ENCODE measurements at regions not wholly inside any gene's neighbourhood (a gene's known extent, or its start where the extent isn't known, plus 50 kb on each side); places are given as distances from the start of the nearest gene placed in this dataset.

DNA sequence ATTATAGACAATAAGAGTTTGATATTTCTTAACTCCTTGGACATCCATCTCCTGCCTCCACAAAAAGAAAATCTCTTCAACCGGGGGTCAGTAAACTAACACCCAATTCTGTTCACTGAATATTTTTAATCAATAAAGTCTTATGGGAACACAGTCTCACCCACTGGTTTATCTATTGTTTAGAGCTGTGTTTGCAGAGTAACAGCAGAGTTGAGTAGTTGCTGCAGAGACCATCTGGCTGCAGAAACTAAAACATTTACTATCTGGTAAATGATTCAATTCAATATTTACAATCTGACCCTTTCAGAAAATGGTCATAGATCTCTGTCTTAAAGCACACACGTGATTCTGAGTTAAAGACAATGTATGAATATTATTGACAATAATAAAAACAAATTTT lies 94.0 kb downstream of the TMA16 start:
- H3F3A ChIP-seq (ENCODE audit: insufficient read depth, low read length, poor library complexity, severe bottlenecking): no peaks in the 10 kb centered on the region
- no peak overlapping the region for H3K4me2 ChIP-seq (ENCODE audit: low read length)
- no peak overlapping the region for H3K4me3 ChIP-seq (ENCODE audit: low read length)
- H3K79me2 ChIP-seq (replicated peaks; ENCODE audit: insufficient read depth, low read length): no peaks in the 10 kb centered on the region
- H3K27me3 ChIP-seq (ENCODE audit: insufficient read depth, low read depth, low read length): no peaks in the 10 kb centered on the region
- H3K27ac ChIP-seq (ENCODE audit: low read length): no peak overlapping the region
- no peaks in the 10 kb centered on the region for H3K36me3 ChIP-seq (ENCODE audit: insufficient read depth, low read length)
- no peak overlapping the region for H3K9ac ChIP-seq (ENCODE audit: low read length)
- TF ChIP-seq MXI1 (conservative IDR thresholded peaks at IDR 0.05; ENCODE audit: poor library complexity, severe bottlenecking): no peak
- no peak for TF ChIP-seq EZH2 (IDR thresholded peaks at IDR 0.05; ENCODE audit: borderline replicate concordance, insufficient read depth, low read length, poor library complexity, severe bottlenecking)
- TF ChIP-seq REST (IDR thresholded peaks at IDR 0.05; ENCODE audit: borderline replicate concordance): no peak
- TF ChIP-seq RAD21 (conservative IDR thresholded peaks at IDR 0.05): no peak
- TF ChIP-seq TAF1 (IDR thresholded peaks at IDR 0.05; ENCODE audit: low read depth): no peak
- H4K20me1 ChIP-seq (ENCODE audit: insufficient read depth): no peaks in the 10 kb centered on the region
- H2AFZ ChIP-seq (ENCODE audit: low read depth, low read length): no peak overlapping the region
- H3K9me3 ChIP-seq (ENCODE audit: low read length): no peaks in the 10 kb centered on the region
- no peaks in the 10 kb centered on the region for H3K9me2 ChIP-seq (ENCODE audit: insufficient read depth, low read length)

DNA sequence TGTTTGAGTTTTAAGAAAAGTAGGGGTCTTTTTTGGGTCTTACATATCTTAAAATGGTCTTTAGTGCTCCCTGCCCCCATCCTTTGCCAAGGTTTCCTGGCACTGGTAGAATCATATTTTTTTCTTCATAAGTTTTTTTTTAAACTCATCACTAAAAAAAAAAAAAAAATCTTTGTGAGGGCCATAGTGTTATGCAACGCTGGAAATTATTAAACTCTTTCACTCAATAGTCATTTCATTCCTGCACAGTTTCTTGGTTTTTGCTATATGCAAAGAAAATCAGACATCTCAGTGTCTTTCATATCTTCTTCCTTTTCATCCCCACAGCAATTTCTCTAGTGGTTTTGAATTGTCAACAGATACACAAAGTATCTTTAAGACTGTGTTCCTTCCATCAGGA lies 95.6 kb downstream of the TMA16 start:
- H3K4me2 ChIP-seq (ENCODE audit: low read length): no peak overlapping the region
- no peaks in the 10 kb centered on the region for H3K79me2 ChIP-seq (replicated peaks; ENCODE audit: insufficient read depth, low read length)
- no peaks in the 10 kb centered on the region for H3K36me3 ChIP-seq (ENCODE audit: insufficient read depth, low read length)
- H2AFZ ChIP-seq (ENCODE audit: low read depth, low read length): no peak overlapping the region
- no peaks in the 10 kb centered on the region for H4K20me1 ChIP-seq (ENCODE audit: insufficient read depth)
- H3K4me3 ChIP-seq (ENCODE audit: low read length): no peak overlapping the region
- no peaks in the 10 kb centered on the region for H3F3A ChIP-seq (ENCODE audit: insufficient read depth, low read length, poor library complexity, severe bottlenecking)
- H3K27me3 ChIP-seq (ENCODE audit: insufficient read depth, low read depth, low read length): no peaks in the 10 kb centered on the region
- H3K27ac ChIP-seq (ENCODE audit: low read length): no peak overlapping the region
- no peaks in the 10 kb centered on the region for H3K9me2 ChIP-seq (ENCODE audit: insufficient read depth, low read length)
- no peak for TF ChIP-seq CTCF (IDR thresholded peaks at IDR 0.05; ENCODE audit: poor library complexity, severe bottlenecking)
- TF ChIP-seq EZH2 (IDR thresholded peaks at IDR 0.05; ENCODE audit: borderline replicate concordance, insufficient read depth, low read length, poor library complexity, severe bottlenecking): no peak
- TF ChIP-seq POLR2AphosphoS5 (IDR thresholded peaks at IDR 0.05): no peak
- no peak for TF ChIP-seq REST (IDR thresholded peaks at IDR 0.05; ENCODE audit: borderline replicate concordance)
- TF ChIP-seq SMC3 (conservative IDR thresholded peaks at IDR 0.05; ENCODE audit: poor library complexity): no peak
- no peak for TF ChIP-seq MXI1 (conservative IDR thresholded peaks at IDR 0.05; ENCODE audit: poor library complexity, severe bottlenecking)
- TF ChIP-seq RAD21 (conservative IDR thresholded peaks at IDR 0.05): no peak
- no peak for TF ChIP-seq EP300 (conservative IDR thresholded peaks at IDR 0.05; ENCODE audit: poor library complexity, severe bottlenecking)
- no peak for TF ChIP-seq TAF1 (IDR thresholded peaks at IDR 0.05; ENCODE audit: low read depth)
- H3K9me3 ChIP-seq (ENCODE audit: low read length): no peaks in the 10 kb centered on the region
- H3K9ac ChIP-seq (ENCODE audit: low read length): no peak overlapping the region
